COR-L47 (cell line): ENCODE measurements at regions not wholly inside any gene's neighbourhood (a gene's known extent, or its start where the extent isn't known, plus 50 kb on each side); places are given as distances from the start of the nearest gene placed in this dataset.

ENCODE experiments used
- DNase-seq: peaks from one replicate; lab custom pipeline; 2025; lab: John Stamatoyannopoulos, UW

GRCh38 chr5:72619251-72619650, 112.0 kb upstream of the ZNF366 start:
- no peak for DNase-seq

DNA sequence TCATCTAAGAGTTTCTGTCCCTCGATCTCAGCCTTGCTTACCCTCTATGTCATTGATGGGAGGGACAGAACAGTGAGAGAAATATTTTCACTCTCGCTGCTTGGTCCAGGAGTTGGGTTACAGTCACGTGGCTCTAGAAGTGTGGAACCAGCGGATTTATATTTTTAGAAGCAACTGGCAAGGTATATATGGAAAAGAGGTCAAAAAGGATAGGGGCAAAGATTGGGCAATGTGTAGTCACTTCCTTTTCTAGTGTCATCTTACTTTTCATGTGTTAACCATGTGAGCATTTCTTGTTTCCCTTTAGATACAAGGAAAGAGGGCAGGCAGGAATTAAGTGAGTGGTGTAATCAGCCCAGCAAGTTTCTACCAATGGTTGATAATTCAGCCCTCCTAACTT, 111.5 kb upstream of the ZNF366 start:
- no peak for DNase-seq

GRCh38 chr5:72615061-72615460, 107.9 kb upstream of the ZNF366 start:
- no peak for DNase-seq

- no peak for DNase-seq
Measured at GRCh38 chr5:72613515-72613914, 106.3 kb upstream of the ZNF366 start.

DNA sequence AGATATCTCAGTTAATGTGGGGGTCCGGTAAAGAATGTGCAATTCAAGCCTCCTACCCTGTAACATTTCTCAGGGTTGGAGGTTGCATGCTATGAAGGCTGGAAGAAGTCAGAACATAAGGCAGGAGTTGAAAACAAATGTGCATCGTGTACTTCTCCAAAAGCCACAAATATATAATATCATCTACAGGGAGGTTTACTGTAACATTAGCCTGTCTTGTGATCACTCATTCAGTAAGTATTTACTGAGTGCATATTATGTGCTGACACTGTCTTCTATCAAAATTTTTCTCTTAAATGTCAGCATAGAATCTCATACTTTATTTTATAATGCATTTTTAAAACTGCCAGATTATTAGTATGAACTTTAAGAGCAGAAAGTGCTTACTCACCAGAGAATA, 105.6 kb upstream of the ZNF366 start:
- no peak for DNase-seq

DNA sequence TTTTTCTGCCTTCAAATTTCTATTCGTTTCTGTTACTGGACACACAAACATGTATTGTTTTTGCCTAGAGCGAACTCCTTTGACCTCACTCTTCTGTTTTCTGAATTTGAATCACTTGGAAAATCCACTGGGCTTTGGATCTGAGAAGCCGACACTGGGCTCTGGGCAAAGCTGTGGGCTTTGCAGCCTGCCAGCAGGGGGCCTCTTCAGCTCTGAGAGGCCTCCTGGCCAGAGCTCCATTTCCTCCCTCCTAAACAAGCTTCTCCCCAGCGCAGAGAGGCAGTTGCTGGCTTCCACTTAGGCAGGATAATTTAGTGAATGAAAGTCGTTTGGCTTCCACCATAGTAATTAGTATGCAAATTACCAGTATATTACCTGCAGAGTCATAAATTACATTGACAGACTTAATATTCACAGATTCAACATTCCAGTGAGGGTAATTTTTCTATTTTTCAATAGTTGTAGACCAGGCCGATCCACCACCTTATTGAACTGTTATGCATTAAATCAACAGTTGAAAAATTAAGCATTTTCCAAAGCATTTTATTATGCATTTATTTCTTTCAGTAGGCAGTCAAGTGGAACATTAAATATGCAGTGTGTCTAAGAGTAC, 104.0 kb upstream of the ZNF366 start:
- DNase-seq, result peak; percentile 80

DNA sequence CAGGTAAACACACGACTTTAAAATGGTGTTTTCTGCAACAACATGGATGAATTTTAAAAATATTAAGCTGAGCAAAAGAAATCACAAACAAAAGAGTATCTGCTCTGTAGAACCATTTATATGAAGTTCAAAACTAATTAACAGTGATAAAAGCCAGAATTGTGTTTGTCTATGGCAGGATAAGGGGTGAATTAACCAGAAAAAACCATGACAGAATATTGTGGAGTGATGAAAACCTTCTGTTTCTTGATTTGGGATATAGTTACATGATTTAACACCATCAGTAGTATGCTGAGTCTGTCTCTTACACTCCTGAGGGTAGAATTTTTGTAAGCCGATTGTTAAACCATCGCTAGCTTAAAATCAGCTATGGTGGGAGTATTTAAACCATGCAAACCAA, 101.7 kb upstream of the ZNF366 start:
- no peak for DNase-seq

- DNase-seq, result no peak
Measured at GRCh38 chr5:72608297-72608696, 101.1 kb upstream of the ZNF366 start.

- DNase-seq, result no peak
Measured at GRCh38 chr5:72607381-72607780, 100.2 kb upstream of the ZNF366 start.

DNA sequence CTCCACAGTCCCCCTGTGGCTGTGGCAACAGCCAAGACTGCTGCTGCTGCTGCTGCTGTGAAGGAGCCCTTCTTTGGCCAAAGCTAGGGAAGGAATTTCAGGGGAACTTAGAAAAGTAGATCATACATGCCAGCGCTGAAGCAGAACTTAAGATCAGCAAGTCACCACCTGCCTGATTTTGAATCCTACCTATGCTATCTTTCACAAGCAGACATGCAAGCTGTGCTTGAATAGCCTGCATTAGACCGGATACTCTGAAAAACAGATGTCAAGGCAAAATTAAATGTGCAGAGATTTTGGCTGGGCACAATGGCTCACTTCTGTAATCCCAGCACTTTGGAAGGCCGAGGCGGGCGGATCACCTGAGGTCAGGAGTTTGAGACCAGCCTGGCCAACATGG, 99.3 kb upstream of the ZNF366 start:
- no peak for DNase-seq

- no peak for DNase-seq
Measured at GRCh38 chr5:72605632-72606031, 98.4 kb upstream of the ZNF366 start.

- no peak for DNase-seq
Measured at GRCh38 chr5:72604798-72605154, 97.6 kb upstream of the ZNF366 start.

DNA sequence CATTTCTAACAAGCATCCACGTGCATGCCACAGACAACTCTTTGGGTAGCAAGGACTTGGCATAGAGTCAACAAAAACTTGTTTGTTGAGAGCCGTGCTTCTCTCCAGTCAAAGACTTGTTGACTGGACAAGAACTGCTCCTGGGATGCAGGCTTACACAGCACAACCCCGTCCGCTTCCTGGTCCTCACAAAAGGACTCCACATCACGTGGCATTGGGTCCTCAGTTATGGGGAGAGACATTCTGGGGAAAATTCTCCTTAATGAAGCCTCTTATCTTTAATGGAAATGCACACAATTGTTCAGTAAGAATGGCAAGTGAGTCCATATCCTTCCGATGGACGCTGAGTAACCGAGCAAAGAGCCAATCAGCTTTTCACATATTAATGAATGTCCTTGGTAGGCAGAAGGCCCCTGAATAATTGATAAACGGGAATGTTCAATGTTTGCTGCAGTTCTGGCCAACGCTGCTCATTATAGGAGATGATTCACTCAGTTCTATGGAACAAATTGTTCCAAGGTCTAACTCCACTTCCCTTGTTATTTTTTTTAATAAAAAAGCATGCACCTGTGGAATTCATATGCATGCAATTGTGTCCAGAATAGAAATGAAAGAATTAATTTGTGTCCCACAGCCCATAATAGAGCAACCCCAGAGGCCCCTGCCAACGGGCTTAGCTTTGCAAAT, 97.0 kb upstream of the ZNF366 start:
- no peak for DNase-seq

- no peak for DNase-seq
Measured at GRCh38 chr5:72602696-72603685, 95.8 kb upstream of the ZNF366 start.

DNA sequence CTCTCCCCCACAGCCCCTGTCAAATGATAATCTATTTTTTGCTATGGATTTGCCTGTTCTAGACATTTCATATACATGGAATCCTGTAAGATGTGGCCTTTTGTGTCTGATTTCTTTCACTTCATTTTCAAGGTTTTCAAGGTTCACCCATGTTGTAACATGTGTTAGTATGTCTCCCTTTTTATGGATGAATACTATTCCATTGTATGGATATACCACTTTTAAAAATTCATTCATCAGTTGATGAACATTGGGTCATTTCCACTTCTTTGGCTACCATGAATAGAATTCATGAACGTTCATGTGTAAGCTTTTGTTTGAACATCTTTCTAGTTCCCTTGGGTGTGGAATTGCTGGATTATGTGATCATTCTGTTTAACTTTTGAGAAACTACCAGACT, 94.7 kb upstream of the ZNF366 start:
- DNase-seq, result no peak

GRCh38 chr5:72600391-72600981, 93.3 kb upstream of the ZNF366 start:
- DNase-seq, result no peak

GRCh38 chr5:72599519-72600370, 92.5 kb upstream of the ZNF366 start:
- no peak for DNase-seq

DNA sequence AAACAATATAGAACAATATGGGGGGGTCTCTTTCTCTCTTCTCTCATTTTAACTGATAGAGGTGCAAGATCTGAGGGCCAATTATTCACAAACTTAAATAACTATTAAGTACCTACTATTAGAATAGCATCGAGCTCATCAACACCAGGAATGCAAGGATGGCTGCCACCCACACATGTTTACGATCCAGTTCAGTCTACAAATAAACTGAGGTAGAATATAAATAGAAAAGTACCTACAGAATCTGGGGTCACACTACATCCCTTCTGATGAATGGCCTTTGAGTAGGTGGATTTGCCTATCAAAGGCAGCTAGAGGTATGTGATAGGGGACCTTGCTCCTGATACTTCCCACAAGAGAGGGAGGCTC, 91.8 kb upstream of the ZNF366 start:
- DNase-seq, result no peak

DNA sequence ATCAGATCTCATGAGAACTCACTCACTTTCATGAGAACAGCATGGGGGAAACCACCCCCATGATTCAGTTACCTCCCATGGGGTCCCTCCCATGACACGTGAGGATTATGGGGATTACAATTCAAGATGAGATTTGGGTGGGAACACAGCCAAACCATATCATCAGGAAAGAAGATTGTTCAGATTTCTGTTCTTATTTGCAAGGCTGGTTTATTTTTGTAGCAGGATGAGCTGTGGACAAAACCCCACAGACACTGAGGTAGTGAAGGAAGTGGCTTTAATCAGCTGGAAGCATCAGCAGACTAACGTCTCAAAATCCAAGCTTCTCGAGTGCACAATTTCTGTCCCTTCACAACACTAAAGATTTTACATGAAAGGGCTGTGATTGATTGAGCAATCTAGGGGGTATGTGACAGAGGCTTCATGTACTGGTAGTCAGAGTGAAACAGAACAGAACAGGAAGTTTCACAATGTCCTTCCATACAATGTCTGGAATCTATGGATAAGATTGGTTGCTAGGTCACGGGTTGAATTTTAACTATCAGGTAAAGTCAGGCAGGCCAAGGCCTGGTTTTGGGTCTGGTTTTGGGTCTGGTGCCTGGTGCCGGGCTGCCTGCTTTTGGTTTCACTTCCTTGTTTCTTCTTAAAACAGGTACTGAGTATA, 91.3 kb upstream of the ZNF366 start:
- DNase-seq, result no peak

GRCh38 chr5:72597456-72597948, 90.3 kb upstream of the ZNF366 start:
- no peak for DNase-seq

- DNase-seq, result no peak
Measured at GRCh38 chr5:72596956-72597355, 89.7 kb upstream of the ZNF366 start.
